NT2/D1 (cell line): ENCODE measurements at regions not wholly inside any gene's neighbourhood (a gene's known extent, or its start where the extent isn't known, plus 50 kb on each side); places are given as distances from the start of the nearest gene placed in this dataset.
"Not testable (repeated sequence)": the region's sequence is repeated elsewhere in the genome, so short reads cannot be mapped to it uniquely, and the experiment has no call there.

Experiments
- DNase-seq: peaks from one replicate; pipeline ENCODE4 v3.0.0-alpha.2; 2011; ENCODE audit warnings: low read depth, low spot score
- H3K27me3 ChIP-seq: 2 replicates; pipeline ENCODE4 v1.6.0; 2011; ENCODE audit warnings: mild to moderate bottlenecking; ENCODE audit not compliant: insufficient read length, insufficient read depth
- H3K36me3 ChIP-seq: 2 replicates; pipeline ENCODE4 v1.6.1; 2011; ENCODE audit warnings: mild to moderate bottlenecking, low read length, mixed read lengths; ENCODE audit not compliant: insufficient read depth, insufficient read length
- H3K4me1 ChIP-seq: 2 replicates; pipeline ENCODE4 v1.5.1; 2011; ENCODE audit not compliant: insufficient read depth, insufficient read length
- H3K4me3 ChIP-seq: 2 replicates; pipeline ENCODE4 v1.5.1; 2011; ENCODE audit warnings: low read depth; ENCODE audit not compliant: insufficient read length
- H3K9ac ChIP-seq: 2 replicates; pipeline ENCODE4 v1.6.0; 2011; ENCODE audit warnings: low read depth; ENCODE audit not compliant: insufficient read length
- H3K9me3 ChIP-seq: 2 replicates; pipeline ENCODE4 v1.5.1; 2011; ENCODE audit warnings: mild to moderate bottlenecking, low read length; ENCODE audit not compliant: insufficient read depth
- SUZ12 ChIP-seq: IDR thresholded peaks from 2 replicates; pipeline ENCODE4 v1.6.1; 2011; ENCODE audit not compliant: insufficient read length, insufficient read depth; ENCODE audit errors: extremely low read depth
- YY1 ChIP-seq: IDR thresholded peaks from 2 replicates; pipeline ENCODE4 v1.6.1; 2011; ENCODE audit not compliant: insufficient read length, insufficient read depth
- ZNF274 ChIP-seq: IDR thresholded peaks from 2 replicates; pipeline ENCODE4 v1.6.1; 2011; ENCODE audit warnings: mild to moderate bottlenecking, low read depth, low read length

DNA sequence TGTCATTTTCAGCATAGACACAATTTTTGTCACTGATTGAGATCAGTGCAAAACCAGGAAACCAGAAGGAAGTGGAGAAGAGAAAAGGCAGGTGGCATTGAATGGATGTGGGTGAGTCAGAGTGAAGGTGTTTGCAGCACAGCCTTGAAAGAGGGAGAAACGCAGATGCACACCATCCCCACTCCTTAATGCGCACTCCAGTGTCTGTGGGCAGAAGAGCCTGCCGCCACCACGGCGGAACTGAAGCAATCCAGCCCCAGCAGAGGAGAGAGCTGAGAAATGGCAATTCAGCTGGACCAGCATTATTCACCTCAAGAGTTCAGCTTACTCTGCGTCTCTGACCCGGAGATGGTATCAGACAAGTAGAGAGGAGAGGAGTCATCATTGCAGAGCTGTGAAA, 393.1 kb upstream of the FRG1 start:
- Histone ChIP-seq H3K9ac (no peak overlapping the region), H3K4me1 (no peaks in the 10 kb centered on the region), H3K9me3 (no peaks in the 10 kb centered on the region), H3K36me3 (no peaks in the 10 kb centered on the region), H3K27me3 (no peaks in the 10 kb centered on the region), H3K4me3 (no peak overlapping the region)
- no peak for DNase-seq
- no peak for TF ChIP-seq ZNF274
- TF ChIP-seq SUZ12: no peak
- no peak for TF ChIP-seq YY1

DNA sequence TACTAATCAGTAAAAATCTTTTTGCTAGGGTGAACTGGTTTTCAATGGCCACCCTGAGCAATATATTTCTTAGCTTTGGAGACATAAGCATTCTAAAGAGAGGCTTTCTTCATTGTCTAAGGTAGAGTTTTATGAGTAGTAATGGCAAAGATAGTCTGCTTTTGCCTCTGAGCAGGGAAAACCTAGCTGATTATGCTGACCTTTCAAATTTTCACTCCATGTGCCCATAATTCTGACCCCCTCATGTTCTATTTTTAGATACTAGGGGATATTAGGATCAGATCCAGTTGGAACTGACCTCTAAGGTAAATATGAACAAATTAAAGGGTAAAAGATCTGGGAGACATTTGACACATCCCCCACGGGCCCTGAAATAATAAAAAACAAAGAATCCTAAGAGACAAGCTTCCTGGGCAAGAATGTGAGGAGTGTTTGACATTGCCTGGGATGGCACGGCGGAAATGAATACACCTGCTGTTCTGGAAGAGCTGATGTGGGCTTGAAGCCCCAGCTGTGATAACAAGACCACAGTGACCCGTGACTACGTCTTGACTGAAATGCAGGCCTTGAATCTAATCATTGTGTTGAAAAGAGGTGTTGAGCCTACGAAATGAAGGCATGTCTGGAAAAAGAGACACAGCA, 392.1 kb upstream of the FRG1 start:
- TF ChIP-seq YY1: no peak
- TF ChIP-seq ZNF274: no peak
- TF ChIP-seq SUZ12: no peak
- H3K4me3 ChIP-seq: no peak overlapping the region
- DNase-seq: no peak

DNA sequence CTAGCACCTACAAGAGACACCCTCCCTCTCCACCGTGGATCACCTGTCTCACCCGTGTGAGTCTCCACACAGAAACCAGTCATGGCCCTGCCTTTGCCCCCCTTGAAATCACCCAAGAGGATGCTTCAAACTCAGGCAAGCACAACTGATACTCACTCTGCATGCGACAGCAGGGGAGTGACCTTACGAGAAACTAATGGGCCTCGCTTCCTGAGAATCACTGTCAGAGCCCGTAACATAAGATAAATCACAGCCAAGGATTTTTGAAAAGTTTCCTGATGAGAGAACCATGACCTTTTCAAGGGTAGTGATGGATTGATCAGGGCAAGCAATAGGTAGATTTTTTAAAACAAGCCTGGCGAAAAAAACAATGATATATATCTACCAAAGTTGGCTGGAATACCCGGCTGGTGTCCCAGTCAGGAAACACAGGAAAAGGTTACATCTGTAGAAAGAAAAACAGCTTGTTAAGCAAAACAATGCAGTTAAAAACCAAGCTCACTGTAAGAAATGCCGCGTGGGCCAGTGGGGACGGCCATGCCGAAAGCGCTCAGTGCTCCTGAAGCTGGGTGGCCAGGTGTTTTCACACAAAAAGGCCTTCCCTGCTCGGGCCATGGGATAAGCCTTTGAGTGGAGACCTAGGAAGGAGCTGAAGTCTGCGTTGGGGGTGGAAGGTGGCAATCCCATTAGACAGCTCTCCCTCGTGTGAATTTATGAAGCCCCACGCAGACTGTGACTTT, 388.6 kb upstream of the FRG1 start:
- H3K9me3 ChIP-seq, H3K36me3 ChIP-seq, DNase-seq, H3K9ac ChIP-seq, H3K4me1 ChIP-seq, H3K27me3 ChIP-seq, H3K4me3 ChIP-seq: not testable (repeated sequence)

More for the DNA sequence above, 392.1 kb upstream of the FRG1 start:
- Histone ChIP-seq H3K9me3 (no peaks in the 10 kb centered on the region), H3K27me3 (no peaks in the 10 kb centered on the region), H3K4me1 (no peaks in the 10 kb centered on the region), H3K9ac (no peak overlapping the region), H3K36me3 (no peaks in the 10 kb centered on the region)

DNA sequence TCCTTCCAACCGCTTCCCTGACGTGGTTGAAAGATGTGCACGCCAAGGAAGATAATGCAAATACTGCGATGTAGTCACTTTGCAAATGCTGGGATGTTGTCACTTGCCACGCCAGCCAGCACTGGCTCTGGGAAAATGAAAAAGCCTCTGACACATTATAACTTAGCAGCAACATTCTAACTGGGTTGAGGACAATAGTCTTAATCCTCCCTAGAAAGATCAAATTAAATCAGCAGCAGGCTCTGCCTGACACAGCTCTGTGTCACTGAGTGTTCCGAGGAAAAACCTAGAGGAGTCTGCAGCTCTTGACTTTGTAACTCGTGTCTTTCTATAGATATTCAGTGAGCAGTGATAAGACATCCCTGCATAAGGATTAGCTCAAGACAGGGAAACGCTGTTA, 380.1 kb upstream of the FRG1 start:
- H3K4me3 ChIP-seq, DNase-seq, H3K4me1 ChIP-seq, H3K27me3 ChIP-seq, H3K36me3 ChIP-seq, H3K9me3 ChIP-seq, H3K9ac ChIP-seq: not testable (repeated sequence)

DNA sequence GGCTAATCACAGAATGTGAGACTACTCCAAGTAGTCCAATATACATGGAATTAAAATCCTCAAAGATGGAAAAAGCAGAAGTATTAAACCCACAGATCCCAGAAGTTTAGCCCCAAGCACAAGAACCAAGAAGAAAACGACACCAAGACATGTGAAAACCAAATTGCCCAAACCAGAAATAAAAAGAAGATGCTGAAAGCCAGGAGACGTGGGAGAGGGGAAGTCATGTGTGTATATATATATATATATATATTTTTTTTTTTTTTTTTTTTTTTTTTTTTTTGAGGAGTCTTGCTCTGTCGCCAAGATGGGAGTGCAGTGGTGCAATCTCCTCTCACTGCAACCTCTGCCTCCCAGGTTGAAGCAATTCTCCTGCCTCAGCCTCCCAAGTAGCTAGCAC, 376.9 kb upstream of the FRG1 start:
- H3K36me3 ChIP-seq, H3K9me3 ChIP-seq, H3K4me1 ChIP-seq, DNase-seq, H3K27me3 ChIP-seq, H3K4me3 ChIP-seq, H3K9ac ChIP-seq: not testable (repeated sequence)

DNA sequence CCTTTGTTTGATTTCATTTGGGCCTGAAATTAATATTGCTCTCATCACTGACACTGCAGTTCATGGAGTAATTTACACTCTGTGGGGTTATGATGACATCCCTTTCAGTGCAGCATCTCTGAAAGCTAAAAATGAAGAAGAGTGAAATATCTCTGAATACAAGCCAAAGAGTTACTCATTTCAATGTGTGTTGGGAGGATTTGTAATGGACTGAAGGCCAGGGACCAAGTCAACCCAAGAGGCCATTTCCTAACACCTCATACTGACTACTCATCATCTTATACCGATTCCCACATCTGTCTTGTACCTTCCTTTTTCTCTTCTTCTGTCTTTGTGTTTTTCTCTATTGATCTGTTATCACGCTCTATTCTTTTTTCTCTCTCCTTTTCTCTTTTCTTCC, 374.4 kb upstream of the FRG1 start:
- not testable (repeated sequence) for H3K4me3 ChIP-seq, H3K9me3 ChIP-seq, H3K9ac ChIP-seq, H3K36me3 ChIP-seq, DNase-seq, H3K4me1 ChIP-seq, H3K27me3 ChIP-seq

DNA sequence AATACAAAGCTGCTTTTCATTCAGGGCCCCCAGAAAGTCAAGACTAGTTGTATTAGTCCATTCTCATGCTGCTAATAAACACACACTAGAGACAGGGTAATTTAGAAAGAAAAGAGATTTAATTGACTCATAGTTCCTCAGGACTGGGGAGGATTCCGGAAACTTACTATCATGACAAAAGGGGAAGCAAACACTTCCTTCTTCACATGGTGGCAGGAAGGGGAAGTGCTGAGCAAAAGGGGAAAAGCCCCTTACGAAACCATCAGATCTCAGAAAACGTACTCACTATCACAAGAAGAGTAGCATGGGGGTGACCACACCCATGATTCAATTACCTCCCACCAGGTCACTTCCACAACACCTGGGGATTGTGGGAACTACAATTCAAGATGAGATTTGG, 373.8 kb upstream of the FRG1 start:
- H3K27me3 ChIP-seq, DNase-seq, H3K9ac ChIP-seq, H3K4me1 ChIP-seq, H3K4me3 ChIP-seq, H3K36me3 ChIP-seq, H3K9me3 ChIP-seq: not testable (repeated sequence)

DNA sequence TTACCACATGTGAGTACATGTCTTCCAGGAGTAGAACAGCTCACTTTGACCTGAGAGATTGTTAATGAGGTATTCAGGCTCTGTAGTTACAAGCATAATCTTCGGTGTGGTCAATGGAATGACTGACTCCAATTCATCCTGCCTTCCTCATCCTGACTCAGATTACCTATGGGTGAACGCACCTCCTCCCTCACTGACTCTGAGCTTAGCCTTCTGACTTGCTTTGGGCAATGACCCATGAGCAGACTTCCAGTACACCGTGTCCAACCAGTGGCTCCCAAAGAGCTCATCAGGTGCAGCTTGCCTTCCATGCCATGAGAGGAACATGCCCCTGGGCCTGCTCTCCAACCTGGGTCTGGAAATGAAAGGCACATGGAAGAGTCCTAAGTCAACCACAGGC, 361.0 kb upstream of the FRG1 start:
- H3K4me3 ChIP-seq, H3K4me1 ChIP-seq, H3K9me3 ChIP-seq, H3K36me3 ChIP-seq, H3K27me3 ChIP-seq, H3K9ac ChIP-seq, DNase-seq: not testable (repeated sequence)

DNA sequence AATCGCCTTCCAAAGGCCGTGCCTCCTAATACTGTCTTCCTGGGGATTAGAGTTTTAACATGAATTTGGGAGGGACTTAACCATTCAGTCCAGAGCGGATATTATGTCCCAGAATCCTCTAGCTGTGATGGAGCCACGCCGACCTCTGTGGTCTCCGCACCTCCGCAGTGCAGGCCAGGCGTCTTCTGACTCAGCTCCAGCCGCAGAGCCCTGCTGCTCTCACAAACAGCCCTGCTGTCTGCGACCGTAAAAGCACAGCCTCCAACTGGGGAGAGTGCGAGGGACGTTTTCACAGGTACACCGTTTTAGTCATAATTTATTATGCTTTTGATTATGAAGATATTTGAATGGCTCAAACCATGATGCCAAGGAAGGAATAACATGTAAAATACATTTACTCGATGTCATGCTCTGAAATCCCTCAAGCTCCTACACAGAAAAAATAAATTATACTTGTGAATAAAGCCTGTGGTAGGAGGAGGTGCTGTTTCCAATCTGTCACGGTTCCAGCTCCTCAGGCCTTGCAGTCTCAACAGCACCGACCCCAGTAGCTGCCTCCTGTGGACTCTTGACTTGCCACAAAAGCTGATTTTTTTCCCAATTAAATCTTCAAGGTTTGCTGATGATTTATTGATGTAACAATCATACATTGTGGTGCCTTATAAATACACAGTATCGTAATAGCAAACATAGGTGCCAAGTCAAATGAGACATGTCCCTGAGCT, 353.6 kb upstream of the FRG1 start:
- not testable (repeated sequence) for H3K36me3 ChIP-seq, H3K9me3 ChIP-seq, H3K9ac ChIP-seq, H3K27me3 ChIP-seq, H3K4me3 ChIP-seq, DNase-seq, H3K4me1 ChIP-seq

DNA sequence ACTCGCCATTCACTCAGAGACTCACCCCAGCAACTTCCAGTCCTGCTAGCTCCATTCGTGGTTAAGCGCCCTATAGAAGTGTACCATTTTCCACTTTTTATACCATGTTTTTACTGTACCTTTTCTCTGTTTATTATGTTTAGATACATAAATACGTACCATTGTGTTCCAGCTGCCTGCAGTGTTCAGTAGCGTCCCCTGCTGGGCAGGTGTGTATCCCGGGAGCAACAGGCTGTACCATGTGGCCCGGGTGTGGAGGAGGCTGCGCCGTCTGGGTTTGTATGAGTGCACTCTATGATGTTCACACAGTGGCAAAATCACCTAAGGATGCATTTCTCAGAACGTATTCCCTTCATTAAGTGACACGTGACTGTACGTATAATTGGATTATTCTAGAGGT, 351.5 kb upstream of the FRG1 start:
- H3K36me3 ChIP-seq, H3K4me1 ChIP-seq, H3K4me3 ChIP-seq, H3K27me3 ChIP-seq, H3K9me3 ChIP-seq, H3K9ac ChIP-seq, DNase-seq: not testable (repeated sequence)
